HAP-1 (cell line): ENCODE measurements at regions not wholly inside any gene's neighbourhood (a gene's known extent, or its start where the extent isn't known, plus 50 kb on each side); places are given as distances from the start of the nearest gene placed in this dataset.
A peak's percentile ranks its signal among the peaks of the same experiment; 100 is the strongest.

Source experiments
- DNase-seq, 2 experiments: peaks; one replicate each; pipeline ENCODE4 v3.0.0-alpha.2; 2016 to 2020; ENCODE audit warnings: low spot score in 2 of 2
- H3K27me3 ChIP-seq: fragments of 250-450 bp; sonication (Bioruptor Pico); 2 replicates; pipeline ENCODE4 v1.5.1; 2020; ENCODE audit warnings: low read depth, mild to moderate bottlenecking, moderate library complexity
- H3K36me3 ChIP-seq: fragments of 250-450 bp; sonication (Bioruptor Pico); replicated peaks from 2 replicates; pipeline ENCODE4 v1.5.1; 2020; ENCODE audit warnings: mild to moderate bottlenecking
- H3K4me1 ChIP-seq: fragments of 250-450 bp; sonication (Bioruptor Pico); 2 replicates; pipeline ENCODE4 v1.5.1; 2020; ENCODE audit warnings: mild to moderate bottlenecking
- H3K4me3 ChIP-seq: fragments of 250-450 bp; sonication (Bioruptor Pico); 2 replicates; pipeline ENCODE4 v1.5.1; 2020; ENCODE audit warnings: mild to moderate bottlenecking, moderate library complexity
- H3K9me3 ChIP-seq: fragments of 250-450 bp; sonication (Bioruptor Pico); 2 replicates; pipeline ENCODE4 v1.5.1; 2020; ENCODE audit warnings: mild to moderate bottlenecking, moderate library complexity
- in situ Hi-C: fragments of 300-500 bp; cut with MboI; formaldehyde crosslinking; loops from 3 replicates; pipeline ENCODE4 v1.14.3; 2020; ENCODE audit warnings: low sequenced_read_pairs, inconsistent platforms, mixed read lengths

- in situ Hi-C loops: no loop called here
- Histone ChIP-seq H3K9me3 (no peaks in the 10 kb centered on the region), H3K4me3 (no peak overlapping the region), H3K27me3 (no peaks in the 10 kb centered on the region), H3K36me3 (no peaks in the 10 kb centered on the region), H3K4me1 (no peaks in the 10 kb centered on the region)
- DNase-seq: no peak
These were observed 364.8 kb downstream of the ARAP2 start for GRCh38 chr4:35879479-35879878.

- H3K9me3 ChIP-seq: no peaks in the 10 kb centered on the region
- no peaks in the 10 kb centered on the region for H3K36me3 ChIP-seq
- DNase-seq: no peak
- in situ Hi-C loops: no loop called here
- H3K4me3 ChIP-seq: no peak overlapping the region
- 0 out of 2 replicates have a peak, but pooled peaks cover 3% of the 10 kb centered on the region for H3K27me3 ChIP-seq
- H3K4me1 ChIP-seq: no peaks in the 10 kb centered on the region
These were observed 361.2 kb downstream of the ARAP2 start for GRCh38 chr4:35883108-35883507.

- DNase-seq: no peak
- Histone ChIP-seq H3K36me3 (no peaks in the 10 kb centered on the region), H3K4me3 (no peak overlapping the region), H3K4me1 (no peaks in the 10 kb centered on the region), H3K9me3 (no peaks in the 10 kb centered on the region), H3K27me3 (0 out of 2 replicates have a peak, but pooled peaks cover 3% of the 10 kb centered on the region)
- in situ Hi-C loops: no loop called here
These were observed 359.4 kb downstream of the ARAP2 start for GRCh38 chr4:35884714-35885480.

DNA sequence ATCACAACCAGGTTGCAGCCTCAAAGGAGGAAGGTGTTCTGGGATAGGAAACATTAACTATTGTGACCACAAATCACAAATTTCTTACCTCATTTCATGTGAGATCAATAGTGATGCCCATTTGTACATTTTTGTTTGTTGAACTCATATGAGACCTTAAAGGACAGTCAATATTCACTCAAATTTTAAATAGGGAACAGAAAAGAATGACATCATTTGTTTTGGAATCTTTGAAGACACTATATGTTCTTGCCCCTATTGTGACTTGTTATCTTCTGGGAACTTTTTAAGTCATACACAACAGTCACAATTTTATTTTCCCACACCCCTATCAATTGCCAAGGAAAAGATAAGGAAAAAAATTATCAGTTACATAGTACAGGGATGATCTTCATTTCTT lies 346.5 kb downstream of the ARAP2 start:
- Histone ChIP-seq H3K4me3 (no peak overlapping the region), H3K36me3 (no peaks in the 10 kb centered on the region)
- in situ Hi-C loops: no loop called here

DNA sequence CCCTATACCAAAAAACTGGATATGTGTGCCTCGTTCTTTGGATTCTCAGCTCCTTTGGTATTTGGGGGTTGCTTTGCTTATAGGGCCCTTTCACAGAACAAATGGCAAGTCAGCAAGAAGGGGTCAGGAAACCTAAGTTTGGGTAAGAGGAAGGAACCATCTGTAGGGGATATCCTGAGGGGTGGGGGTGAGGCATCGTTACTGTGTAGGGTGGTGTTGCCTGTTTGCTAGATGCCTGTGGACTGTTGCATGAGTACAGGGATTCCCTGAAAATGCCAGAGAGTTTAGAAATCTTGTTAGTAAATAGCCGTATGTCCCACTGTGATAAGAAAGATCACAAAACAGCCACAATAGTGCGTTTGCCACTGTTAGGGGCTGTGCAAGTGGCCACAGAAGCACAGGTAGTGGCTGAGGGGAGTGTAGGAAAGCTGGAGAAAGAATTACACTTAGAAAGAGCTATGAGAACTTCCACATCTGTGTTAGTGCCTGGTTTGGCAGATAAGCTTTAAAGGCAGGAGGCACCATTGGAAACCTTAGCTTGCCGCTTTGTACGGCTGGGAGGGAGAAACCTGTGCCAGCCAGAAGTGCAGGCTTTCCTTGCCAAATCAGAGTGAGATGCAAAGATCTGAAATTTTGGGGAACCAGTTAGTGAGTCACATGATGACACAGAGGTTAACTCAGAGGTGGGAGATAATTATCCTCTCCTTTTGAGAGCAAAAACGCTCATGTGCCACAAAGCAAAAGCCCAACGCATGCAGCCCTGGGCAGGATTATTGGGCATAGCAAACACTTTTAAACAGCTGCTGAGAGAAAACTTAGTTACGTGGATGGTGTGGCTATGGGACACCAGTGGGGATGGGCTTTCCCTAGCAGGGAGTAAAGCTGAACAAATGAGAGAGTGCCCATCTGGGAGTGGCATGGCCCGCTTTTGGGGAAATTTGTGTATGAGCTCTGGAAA lies 343.7 kb downstream of the ARAP2 start:
- no peaks in the 10 kb centered on the region for H3K27me3 ChIP-seq
- no peaks in the 10 kb centered on the region for H3K36me3 ChIP-seq
- no peak for DNase-seq
- in situ Hi-C loops: no loop called here
- no peak overlapping the region for H3K4me3 ChIP-seq
- H3K4me1 ChIP-seq: no peaks in the 10 kb centered on the region
- no peaks in the 10 kb centered on the region for H3K9me3 ChIP-seq

More for the DNA sequence above, 346.5 kb downstream of the ARAP2 start:
- no peaks in the 10 kb centered on the region for H3K9me3 ChIP-seq
- no peaks in the 10 kb centered on the region for H3K27me3 ChIP-seq
- no peaks in the 10 kb centered on the region for H3K4me1 ChIP-seq
- DNase-seq: no peak

DNA sequence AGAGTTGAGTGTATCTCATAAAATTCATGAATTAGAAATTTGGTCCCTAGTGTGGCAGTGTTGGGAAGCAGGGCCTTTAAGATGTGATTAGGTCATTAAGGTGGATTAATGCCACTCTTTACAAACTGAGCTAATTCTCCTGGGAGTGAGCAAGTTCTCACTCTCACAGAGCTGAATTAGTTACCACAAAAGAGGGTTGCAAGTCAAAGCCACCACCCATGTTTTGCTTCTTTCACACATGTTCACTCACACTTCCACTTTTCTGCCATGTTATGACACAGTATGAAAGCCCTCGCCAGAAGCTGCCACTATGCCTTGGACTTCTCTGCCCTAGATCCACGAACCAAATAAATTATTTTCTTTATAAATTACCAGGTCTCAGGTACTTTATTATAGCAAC lies 332.1 kb downstream of the ARAP2 start:
- H3K9me3 ChIP-seq: no peaks in the 10 kb centered on the region
- no peaks in the 10 kb centered on the region for H3K36me3 ChIP-seq
- no peak overlapping the region for H3K4me3 ChIP-seq
- no peak for DNase-seq
- in situ Hi-C loops: no loop called here
- H3K27me3 ChIP-seq: no peaks in the 10 kb centered on the region
- no peaks in the 10 kb centered on the region for H3K4me1 ChIP-seq

DNA sequence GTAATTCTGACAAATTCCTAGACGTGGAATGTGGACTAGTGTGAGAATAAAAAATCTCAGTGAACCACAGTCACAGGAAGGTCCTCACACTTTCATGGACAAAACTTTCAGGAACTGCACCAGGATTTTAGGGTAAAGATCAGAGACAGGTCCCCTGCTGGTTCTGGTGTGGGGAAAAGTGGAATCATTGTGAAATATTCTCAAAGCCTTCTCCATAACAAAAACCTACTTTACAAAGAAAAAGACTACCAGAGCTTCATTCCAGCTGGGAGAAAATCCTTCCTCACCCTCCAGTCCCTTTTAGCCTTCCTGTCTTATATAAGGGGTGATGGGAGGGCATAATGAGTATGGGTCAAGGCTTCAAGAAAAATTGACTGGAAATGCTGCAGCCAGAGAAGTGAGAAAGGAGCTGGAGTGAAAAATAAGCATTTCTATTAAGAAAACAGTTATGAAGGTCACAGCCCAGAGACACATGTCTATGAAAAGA lies 325.8 kb downstream of the ARAP2 start:
- in situ Hi-C loops: no loop called here
- H3K27me3 ChIP-seq: no peaks in the 10 kb centered on the region
- DNase-seq: no peak
- H3K4me1 ChIP-seq: no peaks in the 10 kb centered on the region
- no peaks in the 10 kb centered on the region; the same call in 1 of the 2 replicates for H3K36me3 ChIP-seq
- no peak overlapping the region for H3K4me3 ChIP-seq
- no peaks in the 10 kb centered on the region for H3K9me3 ChIP-seq

- no peak for DNase-seq
- Histone ChIP-seq H3K4me1 (no peaks in the 10 kb centered on the region), H3K4me3 (no peak overlapping the region), H3K27me3 (no peaks in the 10 kb centered on the region), H3K9me3 (no peaks in the 10 kb centered on the region), H3K36me3 (no peaks in the 10 kb centered on the region)
- in situ Hi-C loops: no loop called here
These were observed 318.5 kb downstream of the ARAP2 start for GRCh38 chr4:35925806-35926205.

- H3K36me3 ChIP-seq: no peaks in the 10 kb centered on the region
- DNase-seq: no peak
- no peaks in the 10 kb centered on the region for H3K9me3 ChIP-seq
- H3K4me3 ChIP-seq: no peak overlapping the region
- no peaks in the 10 kb centered on the region for H3K27me3 ChIP-seq
- H3K4me1 ChIP-seq: no peaks in the 10 kb centered on the region
- in situ Hi-C loops: no loop called here
These were observed 317.5 kb downstream of the ARAP2 start for GRCh38 chr4:35926788-35927187.

GRCh38 chr4:35933901-35934300 lies 310.4 kb downstream of the ARAP2 start:
- in situ Hi-C loops: no loop called here
- Histone ChIP-seq H3K27me3 (no peaks in the 10 kb centered on the region), H3K4me3 (no peak overlapping the region), H3K9me3 (no peaks in the 10 kb centered on the region), H3K4me1 (peaks cover 5% of the 10 kb centered on the region; the same call in 1 of the 2 replicates), H3K36me3 (no peaks in the 10 kb centered on the region)
- peak in 1 of 2 experiments; percentile 8 for DNase-seq

DNA sequence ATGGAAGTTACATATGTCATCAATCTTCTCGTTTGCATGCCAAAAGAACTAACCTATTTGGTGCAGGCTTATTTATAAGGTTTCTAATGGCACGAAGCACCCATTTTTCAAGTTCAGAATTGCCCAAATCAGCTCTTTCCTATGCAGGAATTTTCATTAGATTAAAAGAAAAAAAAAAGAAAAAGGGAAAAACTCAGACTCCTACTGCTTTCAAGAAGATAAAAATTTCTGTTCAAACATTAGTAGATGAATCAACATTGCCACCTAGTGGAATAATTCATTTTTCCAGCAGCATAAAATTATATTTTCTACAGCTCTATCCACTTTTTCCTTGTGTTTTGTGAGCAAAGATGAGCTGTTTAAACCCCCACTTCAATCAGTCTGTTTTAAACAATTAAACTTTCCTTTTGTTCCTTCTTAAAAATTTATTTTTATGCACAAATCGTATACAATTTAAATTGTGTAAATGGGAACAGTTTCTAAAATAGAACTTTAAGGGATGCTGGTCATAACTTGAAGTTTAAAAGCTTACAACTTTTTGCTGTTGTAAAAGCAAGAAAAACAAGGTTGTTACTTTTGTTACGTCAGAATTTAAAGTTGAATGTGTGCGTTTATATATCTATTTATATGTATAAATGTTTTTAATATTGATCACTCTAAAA lies 309.9 kb downstream of the ARAP2 start:
- Histone ChIP-seq H3K9me3 (no peaks in the 10 kb centered on the region), H3K36me3 (no peaks in the 10 kb centered on the region), H3K4me1 (peaks cover 5% of the 10 kb centered on the region; the same call in 1 of the 2 replicates), H3K4me3 (no peak overlapping the region), H3K27me3 (no peaks in the 10 kb centered on the region)
- in situ Hi-C loops: no loop called here
- peak in 1 of 2 experiments; percentile 65 for DNase-seq

- Histone ChIP-seq H3K9me3 (no peaks in the 10 kb centered on the region), H3K27me3 (no peaks in the 10 kb centered on the region), H3K36me3 (no peaks in the 10 kb centered on the region), H3K4me3 (no peak overlapping the region), H3K4me1 (peaks cover 9% of the 10 kb centered on the region)
- no peak for DNase-seq
- in situ Hi-C loops: no loop called here
These were observed 305.4 kb downstream of the ARAP2 start for GRCh38 chr4:35938936-35939335.

DNA sequence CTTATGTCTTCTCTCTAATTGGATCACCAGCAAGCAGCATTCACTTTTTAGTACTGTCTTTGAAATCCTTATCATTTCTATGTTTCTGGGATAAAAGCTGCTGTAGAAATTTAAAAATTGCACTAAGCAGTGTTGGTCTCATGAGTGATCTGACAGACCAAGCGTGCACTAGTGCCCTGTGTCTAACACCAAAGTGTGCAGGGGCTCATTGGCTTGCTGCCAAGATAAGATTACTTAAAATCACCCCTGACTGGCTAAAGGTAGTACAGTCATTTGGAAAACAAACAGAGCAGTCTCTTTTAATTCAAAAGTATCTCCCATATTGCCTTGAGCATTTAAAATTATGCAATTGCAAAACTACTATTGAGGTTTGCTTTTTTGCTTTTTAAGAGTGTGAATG lies 304.6 kb downstream of the ARAP2 start:
- Histone ChIP-seq H3K4me1 (peaks cover 4% of the 10 kb centered on the region), H3K4me3 (no peak overlapping the region), H3K27me3 (no peaks in the 10 kb centered on the region), H3K36me3 (no peaks in the 10 kb centered on the region), H3K9me3 (no peaks in the 10 kb centered on the region)
- in situ Hi-C loops: no loop called here
- DNase-seq: peak; percentile 18 to 41
